Right cardiac atrium (tissue), 5 donors: ENCODE measurements at regions not wholly inside any gene's neighbourhood (a gene's known extent, or its start where the extent isn't known, plus 50 kb on each side); places are given as distances from the start of the nearest gene placed in this dataset.

Experiments used
- ATAC-seq, 2 donors: fragments of 200-7000 bp; cut with Tn5 transposase; one replicate each; pipeline versions ENCODE4 v1.8.0 to v1.9.1; 2020; ENCODE audit warnings: moderate library complexity in 2 of 2, mild to moderate bottlenecking in 1 of 2
- DNase-seq, 3 donors: peaks; one replicate each; pipeline ENCODE4 v3.0.0-alpha.2; 2020
- H3K27ac ChIP-seq: one replicate; pipeline ENCODE4 v1.5.1; 2013; ENCODE audit warnings: mild to moderate bottlenecking, low read length, control low read depth, moderate library complexity
- H3K27me3 ChIP-seq: one replicate; pipeline ENCODE4 v1.6.1; 2013; ENCODE audit not compliant: control insufficient read depth, insufficient read depth
- H3K4me1 ChIP-seq: one replicate; pipeline ENCODE4 v1.6.1; 2013; ENCODE audit warnings: low read length; ENCODE audit not compliant: control insufficient read depth, insufficient read depth
- H3K4me3 ChIP-seq: one replicate; pipeline ENCODE4 v1.5.1; 2013; ENCODE audit warnings: low read length, control low read depth
- H3K9me3 ChIP-seq: one replicate; pipeline ENCODE4 v1.6.1; 2013; ENCODE audit warnings: low read length; ENCODE audit not compliant: control insufficient read depth
- WGBS: extraction: QIAGEN DNeasy Blood & Tissue Kit; methylation state at CpG from one replicate; pipeline ENCODE4 v1.1.7; 2013; 5-methylcytosine and 5-hydroxymethylcytosine counted together
- intact Hi-C, 4 donors: fragments of 100-400 bp; cut with DNase I; formaldehyde crosslinking; loops; one replicate each; pipeline versions ENCODE4 v1.11.0 to v1.14.0; 2022 to 2023
- donor health status: healthy with polysubstance abuse.
- donor health status: DM: no; HTN: yes; CAD: no.
- donor health status: DM: no; HTN: no; CAD: no.
- donor health status: DM: no; HTN: yes; CAD: no; lungs with severe emphysema.
- donor health status: DM: yes; HTN: yes; CAD: no.

DNA sequence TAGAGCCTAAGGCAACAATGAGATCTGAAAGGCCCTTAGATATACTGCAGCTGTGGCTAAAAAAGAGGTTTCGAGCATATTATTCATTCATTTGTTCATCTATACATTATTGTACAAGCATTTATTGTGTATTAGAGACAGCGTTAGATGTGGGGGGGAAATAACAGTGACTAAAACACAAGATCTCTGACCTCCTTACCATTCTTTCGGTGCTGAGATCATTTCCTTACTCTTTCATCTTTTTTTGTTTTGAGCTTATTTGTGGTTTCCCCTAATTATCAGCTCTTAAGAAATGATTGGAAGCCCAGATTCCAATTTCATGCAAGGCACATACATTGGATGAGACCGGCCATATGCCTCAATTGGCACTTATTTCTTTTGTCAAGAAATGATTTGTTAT lies 113.2 kb downstream of the SEC61B start:
- Histone ChIP-seq H3K27ac (no peak overlapping the region), H3K9me3 (no peaks in the 10 kb centered on the region), H3K27me3 (no peaks in the 10 kb centered on the region), H3K4me1 (no peaks in the 10 kb centered on the region), H3K4me3 (no peak overlapping the region)
- intact Hi-C loops, result no loop called here
- 61% methylated on average over 4 of the region's 4 CpGs for WGBS
- no peak for ATAC-seq
- no peak for DNase-seq

DNA sequence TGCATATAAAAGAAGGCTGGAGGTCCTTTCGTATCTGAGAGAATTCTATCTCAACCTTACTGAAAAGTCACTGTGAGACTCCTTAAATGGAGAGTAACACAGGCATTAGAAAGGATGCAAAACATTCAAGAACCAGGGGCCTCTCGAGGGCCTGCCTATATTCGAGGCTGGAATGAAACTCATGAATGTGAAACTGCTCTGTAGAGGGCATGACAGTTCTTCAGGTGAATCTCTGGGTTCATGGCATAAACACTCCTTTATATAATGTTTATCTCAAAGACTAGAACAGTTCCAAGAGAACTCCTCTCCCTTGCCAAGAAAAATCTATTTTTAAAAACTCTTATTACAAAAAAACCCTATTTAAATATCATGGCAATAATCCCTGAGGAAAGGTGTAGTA lies 113.9 kb downstream of the SEC61B start:
- Histone ChIP-seq H3K27ac (no peak overlapping the region), H3K9me3 (no peaks in the 10 kb centered on the region), H3K27me3 (no peaks in the 10 kb centered on the region), H3K4me3 (no peak overlapping the region), H3K4me1 (no peaks in the 10 kb centered on the region)
- intact Hi-C loops, result no loop called here
- no peak for DNase-seq
- peak in 1 of 2 donors; percentile 39 for ATAC-seq
- 38% methylated on average over 3 of the region's 3 CpGs for WGBS

DNA sequence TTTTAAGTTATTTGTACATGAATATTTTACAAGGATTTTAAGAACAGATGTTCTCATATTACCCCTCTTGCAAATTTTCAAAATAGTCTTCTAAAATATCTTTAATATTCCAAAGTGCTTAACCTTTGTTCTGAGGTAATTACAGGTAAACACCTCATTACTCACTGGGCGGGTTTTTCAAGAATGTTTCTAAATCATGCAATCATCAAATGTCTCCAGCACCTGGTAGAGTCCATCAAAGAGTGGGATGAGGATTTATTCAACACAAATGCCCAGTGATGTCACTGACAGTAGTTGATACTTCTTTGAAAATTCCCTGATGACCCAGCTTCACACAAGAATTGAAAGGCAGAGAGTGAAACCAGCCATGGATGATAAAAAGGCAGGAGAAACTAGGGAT lies 114.4 kb downstream of the SEC61B start:
- H3K27me3 ChIP-seq, result no peaks in the 10 kb centered on the region
- DNase-seq (no peak), ATAC-seq (no peak)
- no peak overlapping the region for H3K27ac ChIP-seq
- H3K9me3 ChIP-seq, result no peaks in the 10 kb centered on the region
- intact Hi-C loops, result no loop called here
- H3K4me3 ChIP-seq, result no peak overlapping the region
- WGBS, result 94% methylated on average over 1 of the region's 1 CpG
- H3K4me1 ChIP-seq, result no peaks in the 10 kb centered on the region

DNA sequence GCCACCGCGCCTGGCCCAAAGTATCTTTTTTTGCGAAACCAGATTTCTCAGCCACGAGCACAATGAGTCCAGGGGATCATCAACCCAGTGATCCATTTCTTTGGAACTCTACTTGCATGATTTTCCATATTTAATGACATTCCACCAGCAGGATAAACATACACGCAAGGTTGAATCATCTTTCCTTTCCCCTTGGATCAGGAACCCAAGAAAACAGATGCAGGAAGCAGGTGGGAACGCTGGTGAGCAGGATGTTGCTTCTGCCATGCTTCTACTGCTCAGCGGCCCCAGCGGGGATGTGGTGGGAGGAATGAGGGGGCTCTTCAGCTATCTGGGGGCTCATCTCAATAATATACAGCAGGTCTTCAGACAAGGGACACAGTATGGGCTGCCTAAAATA lies 118.2 kb downstream of the SEC61B start:
- intact Hi-C loops, result no loop called here
- Histone ChIP-seq H3K27me3 (no peaks in the 10 kb centered on the region), H3K9me3 (no peaks in the 10 kb centered on the region), H3K27ac (no peak overlapping the region), H3K4me1 (no peaks in the 10 kb centered on the region), H3K4me3 (no peak overlapping the region)
- ATAC-seq, result no peak
- DNase-seq, result no peak
- WGBS, result 80% methylated on average over 8 of the region's 8 CpGs

DNA sequence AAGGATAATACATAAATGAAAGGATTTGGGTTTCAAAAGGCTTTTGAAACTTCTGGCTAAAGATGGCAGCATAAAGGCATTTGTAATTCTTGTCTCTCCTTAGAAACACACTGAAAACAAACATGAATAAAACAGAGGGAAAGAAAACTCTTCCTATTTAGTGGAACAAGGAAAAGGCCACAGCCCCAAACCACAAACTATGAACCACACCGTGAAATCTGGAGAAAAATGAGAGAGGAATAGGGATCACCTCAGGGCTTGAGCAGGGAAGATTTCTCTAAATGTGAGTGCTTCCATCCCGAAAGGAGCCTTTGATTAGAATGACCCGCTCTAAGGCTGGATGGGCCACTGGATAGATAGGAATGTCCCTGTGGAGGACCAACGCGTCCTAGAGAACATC lies 119.6 kb downstream of the SEC61B start:
- no peak for DNase-seq
- no peak overlapping the region for H3K27ac ChIP-seq
- H3K9me3 ChIP-seq, result no peaks in the 10 kb centered on the region
- intact Hi-C loops, result no loop called here
- no peak overlapping the region for H3K4me3 ChIP-seq
- H3K27me3 ChIP-seq, result no peaks in the 10 kb centered on the region
- H3K4me1 ChIP-seq, result no peaks in the 10 kb centered on the region
- WGBS, result 92% methylated on average over 5 of the region's 5 CpGs
- no peak for ATAC-seq

DNA sequence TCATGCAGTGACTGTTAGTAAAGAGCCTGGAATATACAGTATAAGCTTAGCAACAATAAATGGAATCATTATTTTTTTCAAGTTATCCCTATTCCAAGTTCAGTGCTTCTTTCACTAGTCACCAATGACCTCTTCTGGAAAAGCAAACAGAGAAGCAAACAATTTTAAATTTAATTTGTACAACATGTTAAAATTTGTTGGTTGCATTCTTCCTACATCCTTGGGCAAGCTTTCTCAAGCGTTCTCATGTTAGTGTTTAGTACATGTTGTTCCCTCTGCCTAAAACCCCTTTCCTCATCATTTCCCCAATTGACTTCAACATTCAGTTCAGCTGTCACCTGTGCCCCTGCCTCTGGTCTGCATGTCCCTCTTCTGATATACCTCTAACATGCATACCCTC lies 123.4 kb downstream of the SEC61B start:
- intact Hi-C loops, result no loop called here
- 89% methylated on average over 1 of the region's 1 CpG for WGBS
- no peak overlapping the region for H3K27ac ChIP-seq
- no peaks in the 10 kb centered on the region for H3K9me3 ChIP-seq
- no peak overlapping the region for H3K4me3 ChIP-seq
- ATAC-seq (no peak), DNase-seq (no peak)
- H3K4me1 ChIP-seq, result no peaks in the 10 kb centered on the region
- H3K27me3 ChIP-seq, result no peaks in the 10 kb centered on the region

DNA sequence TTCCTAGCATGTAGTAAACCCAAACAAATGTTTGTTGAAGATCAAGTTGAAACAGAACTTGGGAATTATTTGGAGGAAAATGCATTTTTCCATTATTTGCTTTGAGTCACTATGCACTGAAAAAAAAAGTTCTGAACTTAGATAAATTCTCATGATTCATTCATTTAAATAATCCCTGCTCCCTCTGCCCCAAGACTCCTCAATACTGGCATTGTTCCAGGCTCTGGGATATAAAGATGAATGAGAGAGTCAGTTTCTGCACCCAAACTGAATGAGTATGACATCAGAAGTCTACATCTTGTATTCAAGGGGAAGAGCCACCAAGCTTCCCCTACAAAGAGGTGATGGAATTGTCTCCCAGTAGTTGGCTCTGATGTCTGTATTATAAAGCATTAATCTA lies 123.9 kb downstream of the SEC61B start:
- intact Hi-C loops, result no loop called here
- Histone ChIP-seq H3K4me3 (no peak overlapping the region), H3K27me3 (no peaks in the 10 kb centered on the region), H3K27ac (no peak overlapping the region), H3K9me3 (no peaks in the 10 kb centered on the region), H3K4me1 (no peaks in the 10 kb centered on the region)
- ATAC-seq, result no peak
- DNase-seq, result no peak

DNA sequence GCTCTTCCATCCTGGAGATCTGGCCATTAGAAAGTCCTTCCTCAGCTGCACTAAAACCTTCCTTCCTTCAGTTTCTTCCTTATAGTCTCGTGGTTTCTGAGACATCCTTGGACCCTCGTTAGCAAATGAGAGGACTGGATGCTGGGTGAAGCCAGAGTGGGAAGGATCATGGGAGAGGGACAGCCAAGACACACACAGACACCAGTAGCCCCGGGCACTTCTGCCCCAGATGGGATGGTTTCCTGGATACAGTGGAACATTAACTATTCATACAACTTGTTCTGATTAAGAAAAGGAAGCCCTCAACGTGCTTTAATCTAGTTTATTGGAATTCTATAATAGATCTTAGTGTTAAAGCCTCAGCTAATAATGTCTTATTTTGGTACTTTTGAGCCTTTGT lies 125.5 kb downstream of the SEC61B start:
- ATAC-seq (no peak), DNase-seq (no peak)
- no peaks in the 10 kb centered on the region for H3K9me3 ChIP-seq
- H3K27ac ChIP-seq, result no peak overlapping the region
- intact Hi-C loops, result no loop called here
- H3K4me1 ChIP-seq, result no peaks in the 10 kb centered on the region
- H3K27me3 ChIP-seq, result no peaks in the 10 kb centered on the region
- 51% methylated on average over 4 of the region's 4 CpGs for WGBS
- no peak overlapping the region for H3K4me3 ChIP-seq

DNA sequence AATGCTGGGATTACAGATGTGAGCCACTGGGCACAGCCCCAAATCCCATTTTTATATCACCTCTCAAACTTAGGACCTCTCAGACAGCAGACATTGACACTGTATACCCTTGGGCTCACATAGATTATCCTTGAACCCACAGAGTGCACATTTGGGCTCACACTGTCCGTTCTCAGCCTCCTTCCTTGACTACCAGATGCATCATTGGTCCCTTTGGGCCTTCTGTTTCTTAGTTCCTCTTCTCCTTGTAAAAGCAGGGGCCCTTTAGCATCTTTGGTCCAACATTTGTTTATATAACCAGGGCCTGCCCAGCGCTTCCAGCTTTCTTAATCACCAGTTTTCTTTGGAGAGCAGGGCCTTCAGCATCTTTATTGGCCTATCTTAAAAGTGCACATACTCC lies 126.2 kb downstream of the SEC61B start:
- WGBS, result 89% methylated on average over 2 of the region's 2 CpGs
- no peak for ATAC-seq
- intact Hi-C loops, result no loop called here

DNA sequence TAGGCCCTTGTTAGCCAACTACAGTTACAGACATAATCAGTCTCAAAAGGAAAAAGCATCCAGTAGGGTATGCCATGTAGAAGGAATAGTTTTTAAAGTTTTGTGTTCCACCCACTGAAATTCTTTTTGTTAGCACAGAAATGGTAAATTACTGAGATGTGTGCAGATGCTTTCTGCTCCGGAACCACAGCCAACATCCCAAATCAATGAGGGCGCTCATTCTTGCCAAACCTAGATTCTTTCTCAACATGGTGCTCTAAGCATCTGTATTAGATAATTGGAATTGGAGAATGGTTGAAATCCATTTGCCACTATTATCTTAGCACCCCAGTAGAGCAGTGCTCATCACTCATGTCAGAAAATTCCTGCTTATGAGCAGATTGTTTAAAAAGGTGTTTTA lies 127.8 kb downstream of the SEC61B start:
- Histone ChIP-seq H3K4me1 (no peaks in the 10 kb centered on the region), H3K4me3 (no peak overlapping the region), H3K9me3 (no peaks in the 10 kb centered on the region), H3K27ac (no peak overlapping the region), H3K27me3 (no peaks in the 10 kb centered on the region)
- ATAC-seq (no peak), DNase-seq (no peak)
- 91% methylated on average over 2 of the region's 2 CpGs for WGBS
- intact Hi-C loops, result no loop called here

More for the DNA sequence above, 126.2 kb downstream of the SEC61B start:
- no peak for DNase-seq
- Histone ChIP-seq H3K4me1 (no peaks in the 10 kb centered on the region), H3K4me3 (no peak overlapping the region), H3K27me3 (no peaks in the 10 kb centered on the region), H3K27ac (no peak overlapping the region), H3K9me3 (no peaks in the 10 kb centered on the region)

DNA sequence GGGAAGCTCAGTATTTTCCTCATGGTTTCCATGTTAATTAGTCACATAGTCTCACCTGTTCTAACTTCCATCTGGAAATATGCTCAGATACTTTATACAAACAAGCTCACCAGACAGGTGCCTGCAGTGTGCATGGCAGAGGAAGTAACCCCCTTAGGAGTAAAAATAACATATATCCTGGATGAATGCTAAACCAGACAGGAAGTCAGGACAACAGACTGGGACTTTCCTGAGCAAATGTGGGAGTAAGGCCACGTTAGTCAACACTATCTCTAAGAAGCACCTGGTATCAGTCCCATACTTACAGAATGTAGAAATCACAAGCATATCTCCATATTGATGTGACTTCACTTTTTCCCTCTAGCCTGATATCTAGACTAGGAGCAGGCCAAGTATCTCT lies 128.4 kb downstream of the SEC61B start:
- no peak for ATAC-seq
- 35% methylated on average over 1 of the region's 1 CpG for WGBS
- Histone ChIP-seq H3K27me3 (no peaks in the 10 kb centered on the region), H3K4me1 (no peaks in the 10 kb centered on the region), H3K4me3 (no peak overlapping the region), H3K9me3 (no peaks in the 10 kb centered on the region), H3K27ac (no peak overlapping the region)
- DNase-seq, result no peak
- intact Hi-C loops, result no loop called here

DNA sequence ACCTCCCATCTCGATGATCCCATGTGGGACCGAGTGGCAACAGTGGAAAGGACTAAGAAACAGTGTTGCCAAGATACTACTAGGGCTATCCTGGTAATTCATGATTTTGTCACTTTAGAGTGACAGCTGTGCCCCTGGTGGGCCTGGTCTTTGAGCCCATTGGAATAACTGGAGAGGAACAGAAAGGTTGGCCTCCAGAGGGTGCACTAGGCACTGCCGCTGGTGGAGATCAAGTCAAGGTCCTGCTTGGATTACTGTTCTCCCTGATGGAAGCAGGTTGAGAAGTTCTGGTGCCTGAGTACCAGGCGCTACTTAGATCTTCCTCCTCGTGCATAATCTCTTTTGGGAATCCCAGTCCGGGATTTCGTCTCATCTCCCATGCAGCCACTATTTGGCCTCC lies 129.6 kb downstream of the SEC61B start:
- Histone ChIP-seq H3K27me3 (no peaks in the 10 kb centered on the region), H3K4me1 (no peaks in the 10 kb centered on the region), H3K9me3 (no peaks in the 10 kb centered on the region), H3K4me3 (no peak overlapping the region), H3K27ac (no peak overlapping the region)
- intact Hi-C loops, result no loop called here
- DNase-seq (no peak), ATAC-seq (no peak)
- WGBS, result 95% methylated on average over 7 of the region's 7 CpGs
